Activated CD8-positive, alpha-beta memory T cell treated with anti-CD3 and anti-CD28 coated beads for 48 hours (primary cell): ENCODE measurements at regions not wholly inside any gene's neighbourhood (a gene's known extent, or its start where the extent isn't known, plus 50 kb on each side); places are given as distances from the start of the nearest gene placed in this dataset.

Experiments
- DNase-seq, 3 experiments: peaks; one replicate each; pipeline ENCODE4 v3.0.0-alpha.2; 2020; ENCODE audit warnings: low read depth in 2 of 3, low spot score in 2 of 3

- DNase-seq, result no peak
Measured at GRCh38 chr5:165224366-165225045, 1719.1 kb downstream of the MAT2B start.

GRCh38 chr5:165227515-165227914, 1722.1 kb downstream of the MAT2B start:
- no peak for DNase-seq

GRCh38 chr5:165228184-165228583, 1722.8 kb downstream of the MAT2B start:
- DNase-seq, result no peak

- DNase-seq, result no peak
Measured at GRCh38 chr5:165231821-165232508, 1726.5 kb downstream of the MAT2B start.

- no peak for DNase-seq
Measured at GRCh38 chr5:165232509-165233028, 1727.2 kb downstream of the MAT2B start.

GRCh38 chr5:165241811-165242210, 1736.4 kb downstream of the MAT2B start:
- DNase-seq, result no peak

- no peak for DNase-seq
Measured at GRCh38 chr5:165242646-165243045, 1737.2 kb downstream of the MAT2B start.

- no peak for DNase-seq
Measured at GRCh38 chr5:165244407-165244806, 1739.0 kb downstream of the MAT2B start.

- no peak for DNase-seq
Measured at GRCh38 chr5:165258197-165258771, 1752.9 kb downstream of the MAT2B start.

GRCh38 chr5:165260426-165260825, 1755.0 kb downstream of the MAT2B start:
- DNase-seq, result no peak

- DNase-seq, result no peak
Measured at GRCh38 chr5:165263536-165263935, 1758.1 kb downstream of the MAT2B start.

GRCh38 chr5:165266939-165267338, 1761.5 kb downstream of the MAT2B start:
- DNase-seq, result no peak

- no peak for DNase-seq
Measured at GRCh38 chr5:165272436-165272835, 1767.0 kb downstream of the MAT2B start.

- no peak for DNase-seq
Measured at GRCh38 chr5:165277661-165278060, 1772.2 kb downstream of the MAT2B start.

- no peak for DNase-seq
Measured at GRCh38 chr5:165282491-165282890, 1777.1 kb downstream of the MAT2B start.

GRCh38 chr5:165286692-165287091, 1781.3 kb downstream of the MAT2B start:
- DNase-seq, result no peak

GRCh38 chr5:165290535-165290934, 1785.1 kb downstream of the MAT2B start:
- DNase-seq, result no peak

GRCh38 chr5:165296401-165297130, 1791.1 kb downstream of the MAT2B start:
- DNase-seq, result no peak

- DNase-seq, result no peak
Measured at GRCh38 chr5:165304193-165304827, 1798.9 kb downstream of the MAT2B start.

- DNase-seq, result no peak
Measured at GRCh38 chr5:165305596-165305995, 1800.2 kb downstream of the MAT2B start.

GRCh38 chr5:165309446-165309845, 1804.0 kb downstream of the MAT2B start:
- no peak for DNase-seq
